Smooth muscle cell (in vitro differentiated cells): ENCODE measurements at regions not wholly inside any gene's neighbourhood (a gene's known extent, or its start where the extent isn't known, plus 50 kb on each side); places are given as distances from the start of the nearest gene placed in this dataset.

Experiments used
- DNase-seq: peaks from one replicate; lab custom pipeline; 2025; ENCODE audit not compliant: unreplicated experiment; lab: John Stamatoyannopoulos, UW
- H2AFZ ChIP-seq: fragments of 200-600 bp; sonication (generic); 2 replicates; pipeline ENCODE4 v1.6.0; 2016; ENCODE audit warnings: antibody characterized with exemption, low read depth, mild to moderate bottlenecking
- H3F3A ChIP-seq: fragments of 200-600 bp; sonication (generic); 2 replicates; pipeline ENCODE4 v1.6.0; 2017; ENCODE audit warnings: antibody characterized with exemption, low read depth
- H3K27ac ChIP-seq: fragments of 200-600 bp; sonication (generic); 2 replicates; pipeline ENCODE4 v1.5.1; 2016; ENCODE audit warnings: low read depth, mild to moderate bottlenecking
- H3K27me3 ChIP-seq: fragments of 200-600 bp; sonication (generic); 2 replicates; pipeline ENCODE4 v1.6.1; 2016; ENCODE audit warnings: low read depth, mild to moderate bottlenecking
- H3K36me3 ChIP-seq: fragments of 200-600 bp; sonication (generic); 2 replicates; pipeline ENCODE4 v1.5.1; 2016; ENCODE audit warnings: low read depth
- H3K4me1 ChIP-seq: fragments of 200-600 bp; sonication (generic); 2 replicates; pipeline ENCODE4 v1.5.1; 2016; ENCODE audit warnings: low read depth
- H3K4me2 ChIP-seq: fragments of 200-600 bp; sonication (generic); 2 replicates; pipeline ENCODE4 v1.6.0; 2016; ENCODE audit warnings: mild to moderate bottlenecking
- H3K4me3 ChIP-seq: fragments of 200-600 bp; sonication (generic); 2 replicates; pipeline ENCODE4 v1.5.1; 2016; ENCODE audit warnings: mild to moderate bottlenecking
- H3K79me2 ChIP-seq: fragments of 200-600 bp; sonication (generic); 2 replicates; pipeline ENCODE4 v1.6.0; 2016; ENCODE audit warnings: low read depth, mild to moderate bottlenecking
- H3K9ac ChIP-seq: fragments of 200-600 bp; sonication (generic); 2 replicates; pipeline ENCODE4 v1.6.0; 2016; ENCODE audit warnings: low read depth
- H3K9me3 ChIP-seq: fragments of 200-600 bp; sonication (generic); replicated peaks from 2 replicates; pipeline ENCODE4 v1.5.1; 2016; ENCODE audit warnings: low read depth
- H4K20me1 ChIP-seq: fragments of 200-600 bp; sonication (generic); 2 replicates; pipeline ENCODE4 v1.6.0; 2016; ENCODE audit warnings: low read depth
- WGBS: methylation state at CpG from one replicate; pipeline ENCODE4 v1.1.7; 2016; ENCODE audit warnings: low lambda C conversion rate; 5-methylcytosine and 5-hydroxymethylcytosine counted together
- TF ChIP-seq, protein P1 (sequence below): fragments of 200-600 bp; sonication (generic); IDR thresholded peaks from 2 replicates; pipeline ENCODE4 v1.5.1; 2017; ENCODE audit warnings: borderline replicate concordance, mild to moderate bottlenecking, antibody characterized with exemption; ENCODE audit not compliant: insufficient read depth, poor library complexity, severe bottlenecking

DNA sequence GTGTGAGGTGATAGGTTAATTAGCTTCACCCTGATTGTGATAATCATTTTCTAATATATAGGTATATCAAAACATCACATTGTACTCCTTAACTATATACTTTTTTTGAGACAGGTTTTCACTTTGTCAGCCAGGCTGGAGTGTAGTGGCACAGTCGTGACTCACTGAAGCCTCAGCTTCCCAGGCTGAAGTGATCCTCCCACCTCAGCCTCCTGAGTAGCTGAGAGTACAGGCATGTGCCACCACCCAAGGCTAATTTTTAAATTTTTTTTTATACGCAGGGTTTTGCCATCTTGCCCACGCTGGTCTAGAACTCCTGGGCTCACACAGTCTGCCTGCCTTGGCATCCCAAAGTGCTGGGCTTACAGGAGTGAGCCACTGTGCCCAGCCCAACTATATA, 455.3 kb upstream of the MAF start:
- Histone ChIP-seq H3K27ac (no peak overlapping the region), H3K27me3 (no peaks in the 10 kb centered on the region), H4K20me1 (no peaks in the 10 kb centered on the region), H3K9ac (no peak overlapping the region), H3K4me1 (peaks cover 5% of the 10 kb centered on the region), H3K4me3 (no peak overlapping the region), H3F3A (peaks cover 7% of the 10 kb centered on the region), H3K9me3 (no peaks in the 10 kb centered on the region), H3K4me2 (no peak overlapping the region), H3K79me2 (no peaks in the 10 kb centered on the region), H2AFZ (peak overlapping the region; percentile 30), H3K36me3 (no peaks in the 10 kb centered on the region)
- DNase-seq: no peak
- TF ChIP-seq, protein P1, sequence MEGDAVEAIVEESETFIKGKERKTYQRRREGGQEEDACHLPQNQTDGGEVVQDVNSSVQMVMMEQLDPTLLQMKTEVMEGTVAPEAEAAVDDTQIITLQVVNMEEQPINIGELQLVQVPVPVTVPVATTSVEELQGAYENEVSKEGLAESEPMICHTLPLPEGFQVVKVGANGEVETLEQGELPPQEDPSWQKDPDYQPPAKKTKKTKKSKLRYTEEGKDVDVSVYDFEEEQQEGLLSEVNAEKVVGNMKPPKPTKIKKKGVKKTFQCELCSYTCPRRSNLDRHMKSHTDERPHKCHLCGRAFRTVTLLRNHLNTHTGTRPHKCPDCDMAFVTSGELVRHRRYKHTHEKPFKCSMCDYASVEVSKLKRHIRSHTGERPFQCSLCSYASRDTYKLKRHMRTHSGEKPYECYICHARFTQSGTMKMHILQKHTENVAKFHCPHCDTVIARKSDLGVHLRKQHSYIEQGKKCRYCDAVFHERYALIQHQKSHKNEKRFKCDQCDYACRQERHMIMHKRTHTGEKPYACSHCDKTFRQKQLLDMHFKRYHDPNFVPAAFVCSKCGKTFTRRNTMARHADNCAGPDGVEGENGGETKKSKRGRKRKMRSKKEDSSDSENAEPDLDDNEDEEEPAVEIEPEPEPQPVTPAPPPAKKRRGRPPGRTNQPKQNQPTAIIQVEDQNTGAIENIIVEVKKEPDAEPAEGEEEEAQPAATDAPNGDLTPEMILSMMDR: no peak
- 96% methylated on average over 3 of the region's 3 CpGs for WGBS

DNA sequence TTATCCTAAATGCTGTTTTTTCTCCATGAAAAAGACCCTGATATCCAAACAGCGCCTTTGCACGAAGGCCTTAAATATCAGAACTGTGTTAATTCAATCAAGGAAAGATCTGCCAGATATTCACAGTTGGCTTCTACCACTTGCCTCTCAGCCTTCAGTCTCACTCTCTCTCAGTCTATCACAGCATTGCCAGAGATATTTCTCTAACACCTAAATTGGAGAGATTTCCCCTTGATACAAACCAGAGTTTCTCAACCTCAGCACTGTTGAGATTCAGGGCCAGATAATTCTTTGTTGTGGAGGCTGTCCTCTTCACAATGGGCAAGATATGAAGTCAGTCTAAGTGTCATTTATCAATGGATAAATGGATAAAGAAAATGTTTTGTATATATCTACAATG, 454.1 kb upstream of the MAF start:
- no peaks in the 10 kb centered on the region for H3K79me2 ChIP-seq
- no peak overlapping the region for H2AFZ ChIP-seq
- TF ChIP-seq, protein P1: no peak
- H4K20me1 ChIP-seq: no peaks in the 10 kb centered on the region
- no peak for DNase-seq
- peaks cover 5% of the 10 kb centered on the region for H3K4me1 ChIP-seq
- no peaks in the 10 kb centered on the region for H3K27me3 ChIP-seq
- no peaks in the 10 kb centered on the region for H3F3A ChIP-seq
- H3K36me3 ChIP-seq: no peaks in the 10 kb centered on the region
- no peak overlapping the region for H3K4me3 ChIP-seq
- WGBS: 94% methylated on average over 2 of the region's 2 CpGs
- H3K4me2 ChIP-seq: no peak overlapping the region
- H3K9ac ChIP-seq: no peak overlapping the region
- no peak overlapping the region for H3K27ac ChIP-seq
- no peaks in the 10 kb centered on the region for H3K9me3 ChIP-seq

DNA sequence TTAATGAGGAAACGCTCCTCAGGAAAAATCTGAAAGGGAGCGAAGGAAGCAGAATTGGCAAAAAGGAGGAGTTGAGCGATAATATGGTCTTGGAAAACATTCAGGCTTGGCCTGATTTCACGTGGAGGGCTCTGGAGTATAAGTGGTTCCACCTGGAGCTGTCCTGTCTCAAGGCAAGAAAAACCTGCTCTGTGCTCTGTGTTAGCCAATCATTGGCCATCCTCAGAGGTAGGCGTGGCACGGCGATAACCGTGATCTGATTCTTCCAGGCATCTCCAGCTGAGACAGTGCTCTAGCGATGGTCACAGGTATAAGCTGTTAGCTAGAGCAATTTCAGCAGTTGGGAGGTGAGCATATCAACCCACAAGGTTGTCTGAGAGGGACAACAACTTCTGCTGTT, 450.5 kb upstream of the MAF start:
- no peak for DNase-seq
- H3K4me1 ChIP-seq: peaks cover 7% of the 10 kb centered on the region
- H3K27me3 ChIP-seq: no peaks in the 10 kb centered on the region
- no peak overlapping the region for H3K4me2 ChIP-seq
- no peak overlapping the region for H2AFZ ChIP-seq
- no peaks in the 10 kb centered on the region for H3K79me2 ChIP-seq
- 86% methylated on average over 9 of the region's 9 CpGs for WGBS
- H3K27ac ChIP-seq: no peak overlapping the region
- no peaks in the 10 kb centered on the region for H3K36me3 ChIP-seq
- no peak overlapping the region for H3K9ac ChIP-seq
- TF ChIP-seq, protein P1: no peak
- H3K9me3 ChIP-seq: no peaks in the 10 kb centered on the region
- no peak overlapping the region for H3K4me3 ChIP-seq
- no peaks in the 10 kb centered on the region for H4K20me1 ChIP-seq
- no peaks in the 10 kb centered on the region for H3F3A ChIP-seq

- WGBS: 94% methylated on average over 1 of the region's 1 CpG
- H4K20me1 ChIP-seq: no peaks in the 10 kb centered on the region
- peaks cover 11% of the 10 kb centered on the region for H3K4me1 ChIP-seq
- no peaks in the 10 kb centered on the region for H3K27me3 ChIP-seq
- H3K4me3 ChIP-seq: no peak overlapping the region
- no peak overlapping the region for H3K27ac ChIP-seq
- no peaks in the 10 kb centered on the region for H3K36me3 ChIP-seq
- H3F3A ChIP-seq: no peaks in the 10 kb centered on the region
- no peaks in the 10 kb centered on the region for H3K9me3 ChIP-seq
- no peaks in the 10 kb centered on the region for H3K79me2 ChIP-seq
- no peak for DNase-seq
- no peak overlapping the region for H3K4me2 ChIP-seq
- no peak overlapping the region for H3K9ac ChIP-seq
- peak overlapping the region; percentile 28 for H2AFZ ChIP-seq
- TF ChIP-seq, protein P1: no peak
Measured at GRCh38 chr16:80048250-80048649, 447.7 kb upstream of the MAF start.
